Ureter (tissue), 1 donor: ENCODE measurements at regions not wholly inside any gene's neighbourhood (a gene's known extent, or its start where the extent isn't known, plus 50 kb on each side); places are given as distances from the start of the nearest gene placed in this dataset.

ENCODE experiments used
- DNase-seq: peaks from one replicate; pipeline ENCODE4 v3.0.0-alpha.2; 2020; ENCODE audit warnings: low spot score
- donor health status: DM: yes; HTN: yes; CAD: no.

GRCh38 chr10:4024516-4025245 is 239.7 kb upstream of the KLF6 start:
- no peak for DNase-seq

GRCh38 chr10:4024027-4024426 is 239.0 kb upstream of the KLF6 start:
- no peak for DNase-seq

- DNase-seq = no peak
Measured at GRCh38 chr10:4022473-4022872, 237.5 kb upstream of the KLF6 start.

- DNase-seq = no peak
Measured at GRCh38 chr10:4020631-4021030, 235.6 kb upstream of the KLF6 start.

GRCh38 chr10:4018054-4018511 is 233.1 kb upstream of the KLF6 start:
- DNase-seq = no peak

GRCh38 chr10:4017336-4017735 is 232.3 kb upstream of the KLF6 start:
- DNase-seq = no peak

- no peak for DNase-seq
Measured at GRCh38 chr10:4016214-4016740, 231.3 kb upstream of the KLF6 start.

- no peak for DNase-seq
Measured at GRCh38 chr10:4013651-4014121, 228.7 kb upstream of the KLF6 start.

- no peak for DNase-seq
Measured at GRCh38 chr10:4012848-4013247, 227.8 kb upstream of the KLF6 start.

GRCh38 chr10:4011136-4011812 is 226.3 kb upstream of the KLF6 start:
- no peak for DNase-seq

GRCh38 chr10:4008676-4009382 is 223.8 kb upstream of the KLF6 start:
- DNase-seq = no peak

GRCh38 chr10:4007771-4008170 is 222.8 kb upstream of the KLF6 start:
- DNase-seq = no peak

- DNase-seq = no peak
Measured at GRCh38 chr10:4006858-4007257, 221.8 kb upstream of the KLF6 start.

- no peak for DNase-seq
Measured at GRCh38 chr10:4006051-4006450, 221.0 kb upstream of the KLF6 start.

- DNase-seq = no peak
Measured at GRCh38 chr10:4004990-4005389, 220.0 kb upstream of the KLF6 start.

GRCh38 chr10:4004144-4004543 is 219.1 kb upstream of the KLF6 start:
- no peak for DNase-seq

GRCh38 chr10:4003348-4003973 is 218.5 kb upstream of the KLF6 start:
- no peak for DNase-seq

GRCh38 chr10:4001811-4002210 is 216.8 kb upstream of the KLF6 start:
- DNase-seq = no peak

GRCh38 chr10:3999642-4000041 is 214.6 kb upstream of the KLF6 start:
- no peak for DNase-seq

GRCh38 chr10:3996697-3997096 is 211.7 kb upstream of the KLF6 start:
- DNase-seq = no peak

GRCh38 chr10:3995302-3996210 is 210.5 kb upstream of the KLF6 start:
- DNase-seq = no peak
